H9 (cell line): ENCODE measurements at regions not wholly inside any gene's neighbourhood (a gene's known extent, or its start where the extent isn't known, plus 50 kb on each side); places are given as distances from the start of the nearest gene placed in this dataset.

Experiments
- DNase-seq: peaks from one replicate; pipeline ENCODE4 v3.0.0-alpha.2; 2017
- H2AFZ ChIP-seq: one replicate; pipeline ENCODE4 v1.6.1; 2013; ENCODE audit warnings: mild to moderate bottlenecking, low read length, control low read depth, moderate library complexity
- H2AK5ac ChIP-seq: 2 replicates; pipeline ENCODE4 v1.6.1; 2013; ENCODE audit warnings: low read length, control low read depth, mixed read lengths; ENCODE audit not compliant: insufficient read length
- H2BK120ac ChIP-seq: one replicate; pipeline ENCODE4 v1.6.1; 2013; ENCODE audit warnings: low read depth, mild to moderate bottlenecking, low read length, control low read depth, inconsistent platforms; ENCODE audit not compliant: poor library complexity, severe bottlenecking
- H2BK12ac ChIP-seq: 2 replicates; pipeline ENCODE4 v1.6.1; 2013; ENCODE audit warnings: low read length, control low read depth, mixed read lengths, low read depth; ENCODE audit not compliant: insufficient read length
- H2BK15ac ChIP-seq: 2 replicates; pipeline ENCODE4 v1.6.1; 2013; ENCODE audit warnings: low read depth, low read length, control low read depth
- H2BK20ac ChIP-seq: one replicate; pipeline ENCODE4 v1.6.1; 2013; ENCODE audit warnings: low read depth, mild to moderate bottlenecking, low read length, control low read depth, inconsistent platforms; ENCODE audit not compliant: poor library complexity, severe bottlenecking
- H2BK5ac ChIP-seq: 2 replicates; pipeline ENCODE4 v1.6.1; 2013; ENCODE audit warnings: low read length, control low read depth, mixed read lengths; ENCODE audit not compliant: insufficient read length
- H3K14ac ChIP-seq: 2 replicates; pipeline ENCODE4 v1.6.1; 2013; ENCODE audit warnings: low read length, control low read depth; ENCODE audit not compliant: insufficient read depth
- H3K18ac ChIP-seq: 2 replicates; pipeline ENCODE4 v1.6.1; 2013; ENCODE audit warnings: low read depth, mild to moderate bottlenecking, mixed read lengths, low read length, control low read depth; ENCODE audit not compliant: insufficient read length
- H3K23ac ChIP-seq: 2 replicates; pipeline ENCODE4 v1.6.1; 2013; ENCODE audit warnings: low read length, control low read depth, mixed read lengths, low read depth; ENCODE audit not compliant: insufficient read length
- H3K23me2 ChIP-seq: 2 replicates; pipeline ENCODE4 v1.6.1; 2013; ENCODE audit warnings: low read depth, mild to moderate bottlenecking, mixed read lengths, low read length, control low read depth; ENCODE audit not compliant: insufficient read length, poor library complexity, severe bottlenecking
- H3K27ac ChIP-seq: 2 replicates; pipeline ENCODE4 v1.5.1; 2013; ENCODE audit warnings: low read length, control low read depth, mixed read lengths, low read depth; ENCODE audit not compliant: insufficient read length
- H3K27me3 ChIP-seq: 2 replicates; pipeline ENCODE4 v1.6.1; 2013; ENCODE audit warnings: low read length, control low read depth, inconsistent platforms; ENCODE audit not compliant: insufficient read depth
- H3K4ac ChIP-seq: 2 replicates; pipeline ENCODE4 v1.6.1; 2013; ENCODE audit warnings: low read depth, mild to moderate bottlenecking, control low read depth, inconsistent platforms, low read length, moderate library complexity
- H3K4me1 ChIP-seq: 2 replicates; pipeline ENCODE4 v1.6.1; 2013; ENCODE audit warnings: low read length, control low read depth, inconsistent platforms; ENCODE audit not compliant: insufficient read depth
- H3K4me2 ChIP-seq: 2 replicates; pipeline ENCODE4 v1.6.1; 2013; ENCODE audit warnings: low read length, control low read depth, mixed read lengths; ENCODE audit not compliant: insufficient read length, insufficient read depth
- H3K56ac ChIP-seq: 2 replicates; pipeline ENCODE4 v1.6.1; 2013; ENCODE audit warnings: low read depth, mild to moderate bottlenecking, mixed read lengths, low read length, control low read depth; ENCODE audit not compliant: insufficient read length
- H3K79me1 ChIP-seq: 2 replicates; pipeline ENCODE4 v1.6.1; 2013; ENCODE audit warnings: low read depth, mild to moderate bottlenecking, moderate library complexity, low read length, control low read depth, inconsistent platforms; ENCODE audit not compliant: insufficient read depth, poor library complexity, severe bottlenecking
- H3K79me2 ChIP-seq: 2 replicates; pipeline ENCODE4 v1.6.1; 2013; ENCODE audit warnings: low read length, control low read depth, inconsistent platforms; ENCODE audit not compliant: insufficient read depth
- H3K9ac ChIP-seq: 2 replicates; pipeline ENCODE4 v1.6.1; 2013; ENCODE audit warnings: low read length, control low read depth, mixed read lengths; ENCODE audit not compliant: insufficient read length; ENCODE audit errors: extremely low read depth
- H3K9me3 ChIP-seq: one replicate; pipeline ENCODE4 v1.6.1; 2013; ENCODE audit warnings: low read depth, low read length, inconsistent platforms; ENCODE audit not compliant: control insufficient read depth
- H3T11ph ChIP-seq: one replicate; pipeline ENCODE4 v1.6.1; 2013; ENCODE audit warnings: mild to moderate bottlenecking, low read length, control low read depth, inconsistent platforms
- H4K20me1 ChIP-seq: one replicate; pipeline ENCODE4 v1.6.1; 2013; ENCODE audit not compliant: control insufficient read depth, insufficient read length, insufficient read depth
- H4K5ac ChIP-seq: 2 replicates; pipeline ENCODE4 v1.6.1; 2013; ENCODE audit warnings: low read depth, mild to moderate bottlenecking, mixed read lengths, low read length, control low read depth; ENCODE audit not compliant: insufficient read length
- H4K8ac ChIP-seq: replicated peaks from 2 replicates; pipeline ENCODE4 v1.6.1; 2013; ENCODE audit warnings: low read length, control low read depth, mixed read lengths, low read depth; ENCODE audit not compliant: insufficient read length
- H4K91ac ChIP-seq: 2 replicates; pipeline ENCODE4 v1.6.1; 2013; ENCODE audit warnings: low read depth, mild to moderate bottlenecking, moderate library complexity, mixed read lengths, low read length, control low read depth; ENCODE audit not compliant: insufficient read length
- H3K27ac Mint-ChIP-seq, 3 experiments: 2 replicates in 2 of 3; 3 replicates in 1 of 3; pipeline ENCODE4 v1.8.0; 2020 to 2021; ENCODE audit warnings: mixed read lengths in 3 of 3, mild to moderate bottlenecking in 1 of 3, moderate library complexity in 1 of 3
- H3K27me3 Mint-ChIP-seq: 2 replicates; pipeline ENCODE4 v1.8.0; 2021; ENCODE audit warnings: low read depth, mild to moderate bottlenecking, moderate library complexity, mixed read lengths
- H3K36me3 Mint-ChIP-seq, 3 experiments: 2 replicates in 2 of 3; 3 replicates in 1 of 3; pipeline ENCODE4 v1.8.0; 2020 to 2021; ENCODE audit warnings: low read depth in 3 of 3, mixed read lengths in 3 of 3; ENCODE audit not compliant: insufficient read depth in 1 of 3
- H3K4me1 Mint-ChIP-seq, 2 experiments: 2 replicates each; pipeline ENCODE4 v1.8.0; 2020; ENCODE audit warnings: mixed read lengths in 2 of 2
- H3K4me3 Mint-ChIP-seq, 2 experiments: 2 replicates in 1 of 2; 3 replicates in 1 of 2; pipeline ENCODE4 v1.8.0; 2020 to 2021; ENCODE audit warnings: mild to moderate bottlenecking in 2 of 2, mixed read lengths in 2 of 2, moderate library complexity in 1 of 2
- H3K9me3 Mint-ChIP-seq, 2 experiments: 2 replicates in 1 of 2; 3 replicates in 1 of 2; pipeline ENCODE4 v1.8.0; 2020; ENCODE audit warnings: mild to moderate bottlenecking in 2 of 2, mixed read lengths in 2 of 2, moderate library complexity in 1 of 2
- CTCF ChIP-seq: fragments of 200-600 bp; sonication (generic); conservative IDR thresholded peaks from 3 replicates; pipeline ENCODE4 v1.8.0; 2021; ENCODE audit warnings: antibody characterized with exemption, mild to moderate bottlenecking
- WGBS: extraction: QIAGEN DNeasy Blood & Tissue Kit; methylation state at CpG from one replicate; pipeline ENCODE4 v1.1.7; 2013; ENCODE audit warnings: missing lambda C conversion rate, low lambda C conversion rate, mixed read lengths; ENCODE audit not compliant: insufficient read length; ENCODE audit errors: extremely low coverage; 5-methylcytosine and 5-hydroxymethylcytosine counted together

DNA sequence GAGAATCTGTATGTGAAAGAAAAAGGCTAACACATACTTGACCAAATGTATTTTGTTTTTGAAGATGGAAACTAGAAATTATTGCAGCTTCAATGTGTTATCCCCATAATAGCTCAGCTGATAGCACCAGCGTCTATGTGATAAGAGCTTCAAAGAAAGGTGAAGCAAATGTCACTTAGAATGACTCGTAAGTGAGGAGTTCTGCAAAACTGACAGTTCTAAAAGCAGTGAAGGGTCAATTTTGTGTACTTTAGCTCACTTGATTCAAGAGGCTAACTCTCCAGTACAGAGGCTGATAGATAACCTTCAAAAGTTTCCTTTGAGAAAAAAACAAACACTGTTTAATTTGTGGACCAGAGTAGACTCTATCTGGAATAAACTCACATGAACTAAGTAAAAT is 87.2 kb upstream of the CARD18 start:
- no peak overlapping the region for H3T11ph ChIP-seq
- no peaks in the 10 kb centered on the region for H3K9me3 ChIP-seq
- H2AK5ac ChIP-seq: no peak overlapping the region
- no peaks in the 10 kb centered on the region for H3K4me1 ChIP-seq
- H3K14ac ChIP-seq: no peak overlapping the region
- H3K4me2 ChIP-seq: no peak overlapping the region
- no CpG with 5 or more reads among the region's 2 CpGs for WGBS
- H2BK5ac ChIP-seq: no peak overlapping the region
- no peak overlapping the region for H4K8ac ChIP-seq
- no peak overlapping the region for H3K56ac ChIP-seq
- H3K79me1 ChIP-seq: no peaks in the 10 kb centered on the region
- H2BK12ac ChIP-seq: no peak overlapping the region
- H3K4ac ChIP-seq: no peak overlapping the region
- H3K27ac ChIP-seq: no peak overlapping the region
- no peaks in the 10 kb centered on the region for H3K79me2 ChIP-seq
- H4K20me1 ChIP-seq: no peaks in the 10 kb centered on the region
- TF ChIP-seq CTCF: no peak
- H3K27me3 ChIP-seq: no peaks in the 10 kb centered on the region
- H2AFZ ChIP-seq: no peak overlapping the region
- H3K9me3 Mint-ChIP-seq: no peaks in the 10 kb centered on the region
- no peak overlapping the region for H3K18ac ChIP-seq
- no peaks in the 10 kb centered on the region for H3K4me1 Mint-ChIP-seq
- no peak overlapping the region for H3K4me3 Mint-ChIP-seq
- no peak overlapping the region for H2BK15ac ChIP-seq
- H3K23me2 ChIP-seq: no peaks in the 10 kb centered on the region
- no peaks in the 10 kb centered on the region for H3K36me3 Mint-ChIP-seq
- no peaks in the 10 kb centered on the region for H3K27me3 Mint-ChIP-seq
- H3K23ac ChIP-seq: no peak overlapping the region
- H4K5ac ChIP-seq: no peak overlapping the region
- H4K91ac ChIP-seq: no peak overlapping the region
- H3K9ac ChIP-seq: no peak overlapping the region
- no peak overlapping the region for H3K27ac Mint-ChIP-seq
- H2BK120ac ChIP-seq: no peak overlapping the region
- DNase-seq: no peak
- no peak overlapping the region for H2BK20ac ChIP-seq
